ENCODE measurements at regions not wholly inside any gene's neighbourhood (a gene's known extent, or its start where the extent isn't known, plus 50 kb on each side); places are given as distances from the start of the nearest gene placed in this dataset.
A peak's percentile ranks its signal among the peaks of the same experiment; 100 is the strongest.
"Not testable (repeated sequence)": the region's sequence is repeated elsewhere in the genome, so short reads cannot be mapped to it uniquely, and the experiment has no call there.

- not testable (repeated sequence) for H2BK120ac ChIP-seq (ENCODE audit: insufficient read depth, low read length, poor library complexity); H3K79me1 ChIP-seq (ENCODE audit: low read length); H3K27me3 ChIP-seq (ENCODE audit: insufficient read depth, low read length); H2BK12ac ChIP-seq (ENCODE audit: low read length); H2AFZ ChIP-seq (ENCODE audit: insufficient read depth, low read length, poor library complexity); DNase-seq; H3K4me2 ChIP-seq (ENCODE audit: low read length); H4K91ac ChIP-seq (ENCODE audit: low read depth, low read length); H3K4me1 ChIP-seq (ENCODE audit: control insufficient read depth in 1 of 2, insufficient read depth in 2 of 2, low read length in 2 of 2); H3K9me3 ChIP-seq (ENCODE audit: insufficient read depth, low read depth, low read length); H3K14ac ChIP-seq (ENCODE audit: low read length); H3K4ac ChIP-seq (ENCODE audit: low read depth, low read length); H3K9ac ChIP-seq (ENCODE audit: low read length); H3K23ac ChIP-seq (ENCODE audit: low read length); H3K27ac ChIP-seq (ENCODE audit: low read depth, low read length); H3K79me2 ChIP-seq (ENCODE audit: control insufficient read depth, insufficient read depth, low read length, poor library complexity); H4K8ac ChIP-seq (ENCODE audit: low read depth, low read length); H2BK5ac ChIP-seq (ENCODE audit: low read depth, low read length, poor library complexity); H3K18ac ChIP-seq (ENCODE audit: low read length); H2AK5ac ChIP-seq (ENCODE audit: low read length); H3K4me3 ChIP-seq (ENCODE audit: low read depth, low read length); H3K36me3 ChIP-seq (ENCODE audit: control insufficient read depth in 1 of 2, insufficient read depth in 2 of 2, low read length in 2 of 2); H4K12ac ChIP-seq (ENCODE audit: low read depth, low read length)
- no CpG with 5 or more reads among the region's 4 CpGs for WGBS (ENCODE audit: extremely low coverage, insufficient coverage, insufficient read length)
These were observed 344.5 kb upstream of the MAOA start for GRCh38 chrX:43311625-43312024.

- Histone ChIP-seq H2BK5ac (ENCODE audit: low read depth, low read length, poor library complexity) (no peak overlapping the region), H4K91ac (ENCODE audit: low read depth, low read length) (no peak overlapping the region), H3K4ac (ENCODE audit: low read depth, low read length) (no peak overlapping the region), H3K9ac (ENCODE audit: low read length) (no peak overlapping the region), H2BK12ac (ENCODE audit: low read length) (no peak overlapping the region), H3K14ac (ENCODE audit: low read length) (no peak overlapping the region), H3K27me3 (ENCODE audit: insufficient read depth, low read length) (no peaks in the 10 kb centered on the region), H3K79me2 (ENCODE audit: control insufficient read depth, insufficient read depth, low read length, poor library complexity) (no peaks in the 10 kb centered on the region), H3K18ac (ENCODE audit: low read length) (no peak overlapping the region), H3K4me2 (ENCODE audit: low read length) (no peak overlapping the region), H3K4me1 (ENCODE audit: control insufficient read depth in 1 of 2, insufficient read depth in 2 of 2, low read length in 2 of 2) (no peaks in the 10 kb centered on the region), H4K12ac (ENCODE audit: low read depth, low read length) (no peak overlapping the region), H3K36me3 (ENCODE audit: control insufficient read depth in 1 of 2, insufficient read depth in 2 of 2, low read length in 2 of 2) (no peaks in the 10 kb centered on the region), H2AFZ (ENCODE audit: insufficient read depth, low read length, poor library complexity) (no peak overlapping the region), H2AK5ac (ENCODE audit: low read length) (no peak overlapping the region), H3K9me3 (ENCODE audit: insufficient read depth, low read depth, low read length) (no peaks in the 10 kb centered on the region), H3K4me3 (ENCODE audit: low read depth, low read length) (no peak overlapping the region), H3K23ac (ENCODE audit: low read length) (no peak overlapping the region), H4K8ac (ENCODE audit: low read depth, low read length) (no peak overlapping the region), H3K27ac (ENCODE audit: low read depth, low read length) (no peak overlapping the region), H3K79me1 (ENCODE audit: low read length) (no peaks in the 10 kb centered on the region), H2BK120ac (ENCODE audit: insufficient read depth, low read length, poor library complexity) (no peak overlapping the region)
- DNase-seq = no peak
- no CpG with 5 or more reads among the region's 1 CpG for WGBS (ENCODE audit: extremely low coverage, insufficient coverage, insufficient read length)
These were observed 343.1 kb upstream of the MAOA start for GRCh38 chrX:43313035-43313434.

- H3K79me1 ChIP-seq (ENCODE audit: low read length) = no peaks in the 10 kb centered on the region
- H3K4me2 ChIP-seq (ENCODE audit: low read length) = no peak overlapping the region
- no peaks in the 10 kb centered on the region for H3K4me1 ChIP-seq (ENCODE audit: control insufficient read depth in 1 of 2, insufficient read depth in 2 of 2, low read length in 2 of 2)
- no peak overlapping the region for H2BK5ac ChIP-seq (ENCODE audit: low read depth, low read length, poor library complexity)
- no peak overlapping the region for H2BK120ac ChIP-seq (ENCODE audit: insufficient read depth, low read length, poor library complexity)
- H3K27ac ChIP-seq (ENCODE audit: low read depth, low read length) = no peak overlapping the region
- no peak overlapping the region for H4K12ac ChIP-seq (ENCODE audit: low read depth, low read length)
- no peak overlapping the region for H3K9ac ChIP-seq (ENCODE audit: low read length)
- H3K18ac ChIP-seq (ENCODE audit: low read length) = no peak overlapping the region
- H4K8ac ChIP-seq (ENCODE audit: low read depth, low read length) = no peak overlapping the region
- H3K23ac ChIP-seq (ENCODE audit: low read length) = no peak overlapping the region
- no peaks in the 10 kb centered on the region for H3K9me3 ChIP-seq (ENCODE audit: insufficient read depth, low read depth, low read length)
- WGBS (ENCODE audit: extremely low coverage, insufficient coverage, insufficient read length) = no CpG with 5 or more reads among the region's 3 CpGs
- no peak overlapping the region for H3K14ac ChIP-seq (ENCODE audit: low read length)
- H3K4me3 ChIP-seq (ENCODE audit: low read depth, low read length) = no peak overlapping the region
- H3K79me2 ChIP-seq (ENCODE audit: control insufficient read depth, insufficient read depth, low read length, poor library complexity) = no peaks in the 10 kb centered on the region
- H2AK5ac ChIP-seq (ENCODE audit: low read length) = no peak overlapping the region
- no peak overlapping the region for H4K91ac ChIP-seq (ENCODE audit: low read depth, low read length)
- H2AFZ ChIP-seq (ENCODE audit: insufficient read depth, low read length, poor library complexity) = no peak overlapping the region
- H2BK12ac ChIP-seq (ENCODE audit: low read length) = no peak overlapping the region
- H3K36me3 ChIP-seq (ENCODE audit: control insufficient read depth in 1 of 2, insufficient read depth in 2 of 2, low read length in 2 of 2) = no peaks in the 10 kb centered on the region
- DNase-seq = no peak
- H3K27me3 ChIP-seq (ENCODE audit: insufficient read depth, low read length) = no peaks in the 10 kb centered on the region
- no peak overlapping the region for H3K4ac ChIP-seq (ENCODE audit: low read depth, low read length)
These were observed 341.6 kb upstream of the MAOA start for GRCh38 chrX:43314525-43314924.

GRCh38 chrX:43315622-43316021, 340.5 kb upstream of the MAOA start:
- H4K91ac ChIP-seq (ENCODE audit: low read depth, low read length) = no peak overlapping the region
- no peak overlapping the region for H2BK120ac ChIP-seq (ENCODE audit: insufficient read depth, low read length, poor library complexity)
- no peak overlapping the region for H3K14ac ChIP-seq (ENCODE audit: low read length)
- H2BK5ac ChIP-seq (ENCODE audit: low read depth, low read length, poor library complexity) = no peak overlapping the region
- DNase-seq = peak; percentile 1 to 58
- H2AFZ ChIP-seq (ENCODE audit: insufficient read depth, low read length, poor library complexity) = no peak overlapping the region
- no peaks in the 10 kb centered on the region for H3K79me1 ChIP-seq (ENCODE audit: low read length)
- H4K12ac ChIP-seq (ENCODE audit: low read depth, low read length) = no peak overlapping the region
- H3K18ac ChIP-seq (ENCODE audit: low read length) = no peak overlapping the region
- H3K23ac ChIP-seq (ENCODE audit: low read length) = no peak overlapping the region
- H3K27me3 ChIP-seq (ENCODE audit: insufficient read depth, low read length) = no peaks in the 10 kb centered on the region
- H3K4me1 ChIP-seq (ENCODE audit: control insufficient read depth in 1 of 2, insufficient read depth in 2 of 2, low read length in 2 of 2) = no peaks in the 10 kb centered on the region
- H3K4me2 ChIP-seq (ENCODE audit: low read length) = no peak overlapping the region
- no peak overlapping the region for H2BK12ac ChIP-seq (ENCODE audit: low read length)
- no peaks in the 10 kb centered on the region for H3K9me3 ChIP-seq (ENCODE audit: insufficient read depth, low read depth, low read length)
- no peak overlapping the region for H3K4ac ChIP-seq (ENCODE audit: low read depth, low read length)
- no peak overlapping the region for H3K27ac ChIP-seq (ENCODE audit: low read depth, low read length)
- H4K8ac ChIP-seq (ENCODE audit: low read depth, low read length) = no peak overlapping the region
- H2AK5ac ChIP-seq (ENCODE audit: low read length) = no peak overlapping the region
- no peaks in the 10 kb centered on the region for H3K36me3 ChIP-seq (ENCODE audit: control insufficient read depth in 1 of 2, insufficient read depth in 2 of 2, low read length in 2 of 2)
- H3K4me3 ChIP-seq (ENCODE audit: low read depth, low read length) = no peak overlapping the region
- no peak overlapping the region for H3K9ac ChIP-seq (ENCODE audit: low read length)
- no CpG with 5 or more reads among the region's 4 CpGs for WGBS (ENCODE audit: extremely low coverage, insufficient coverage, insufficient read length)
- H3K79me2 ChIP-seq (ENCODE audit: control insufficient read depth, insufficient read depth, low read length, poor library complexity) = no peaks in the 10 kb centered on the region

Data from trophoblast cell (in vitro differentiated cells and primary cell).